ENCODE measurements at regions not wholly inside any gene's neighbourhood (a gene's known extent, or its start where the extent isn't known, plus 50 kb on each side); places are given as distances from the start of the nearest gene placed in this dataset.

GRCh38 chr1:98172578-98172977, 251.7 kb upstream of the DPYD start:
- TF ChIP-seq EGR1 (IDR thresholded peaks at IDR 0.05) (no peak), ZBTB7A (IDR thresholded peaks at IDR 0.05; ENCODE audit: low read depth) (no peak), FOXM1 (IDR thresholded peaks at IDR 0.05; ENCODE audit: borderline replicate concordance, low read depth) (no peak), CEBPB (IDR thresholded peaks at IDR 0.05) (no peak), EP300 (IDR thresholded peaks at IDR 0.05; ENCODE audit: borderline replicate concordance) (no peak), TEAD4 (IDR thresholded peaks at IDR 0.05) (no peak), YY1 (IDR thresholded peaks at IDR 0.05; ENCODE audit: low read depth) (no peak), TAF1 (IDR thresholded peaks at IDR 0.05; ENCODE audit: low read depth) (no peak), MAX (IDR thresholded peaks at IDR 0.05) (no peak), NFIC (IDR thresholded peaks at IDR 0.05) (no peak), CREB1 (IDR thresholded peaks at IDR 0.05; ENCODE audit: low read depth) (no peak), TCF12 (IDR thresholded peaks at IDR 0.05; ENCODE audit: low read depth) (no peak), REST (IDR thresholded peaks at IDR 0.05; ENCODE audit: low read depth) (no peak), RAD21 (IDR thresholded peaks at IDR 0.05; ENCODE audit: low read depth) (no peak), USF1 (IDR thresholded peaks at IDR 0.05) (no peak)

- TF ChIP-seq TCF12 (IDR thresholded peaks at IDR 0.05; ENCODE audit: low read depth) (no peak), REST (IDR thresholded peaks at IDR 0.05; ENCODE audit: low read depth) (no peak), RAD21 (IDR thresholded peaks at IDR 0.05; ENCODE audit: low read depth) (no peak), TEAD4 (IDR thresholded peaks at IDR 0.05) (no peak), FOXM1 (IDR thresholded peaks at IDR 0.05; ENCODE audit: borderline replicate concordance, low read depth) (no peak), CREB1 (IDR thresholded peaks at IDR 0.05; ENCODE audit: low read depth) (no peak), YY1 (IDR thresholded peaks at IDR 0.05; ENCODE audit: low read depth) (no peak), EP300 (IDR thresholded peaks at IDR 0.05; ENCODE audit: borderline replicate concordance) (no peak), NFIC (IDR thresholded peaks at IDR 0.05) (no peak), CEBPB (IDR thresholded peaks at IDR 0.05) (no peak)
Measured at GRCh38 chr1:98172022-98172421, 251.2 kb upstream of the DPYD start.

- TF ChIP-seq ZBTB7A (IDR thresholded peaks at IDR 0.05; ENCODE audit: low read depth) (no peak), USF1 (IDR thresholded peaks at IDR 0.05) (no peak), CREB1 (IDR thresholded peaks at IDR 0.05; ENCODE audit: low read depth) (no peak), TAF1 (IDR thresholded peaks at IDR 0.05; ENCODE audit: low read depth) (no peak), MAX (IDR thresholded peaks at IDR 0.05) (no peak), NFIC (IDR thresholded peaks at IDR 0.05) (no peak), REST (IDR thresholded peaks at IDR 0.05; ENCODE audit: low read depth) (no peak), CEBPB (IDR thresholded peaks at IDR 0.05) (no peak), EGR1 (IDR thresholded peaks at IDR 0.05) (no peak), TEAD4 (IDR thresholded peaks at IDR 0.05) (no peak), TCF12 (IDR thresholded peaks at IDR 0.05; ENCODE audit: low read depth) (no peak), RAD21 (IDR thresholded peaks at IDR 0.05; ENCODE audit: low read depth) (no peak), FOXM1 (IDR thresholded peaks at IDR 0.05; ENCODE audit: borderline replicate concordance, low read depth) (no peak), EP300 (IDR thresholded peaks at IDR 0.05; ENCODE audit: borderline replicate concordance) (no peak), YY1 (IDR thresholded peaks at IDR 0.05; ENCODE audit: low read depth) (no peak)
Measured at GRCh38 chr1:98164509-98164908, 243.7 kb upstream of the DPYD start.

GRCh38 chr1:98157524-98158313, 236.9 kb upstream of the DPYD start:
- TF ChIP-seq REST (IDR thresholded peaks at IDR 0.05; ENCODE audit: low read depth) (no peak), RAD21 (IDR thresholded peaks at IDR 0.05; ENCODE audit: low read depth) (no peak), TAF1 (IDR thresholded peaks at IDR 0.05; ENCODE audit: low read depth) (no peak), MAX (IDR thresholded peaks at IDR 0.05) (no peak), TCF12 (IDR thresholded peaks at IDR 0.05; ENCODE audit: low read depth) (no peak), USF1 (IDR thresholded peaks at IDR 0.05) (no peak), NFIC (IDR thresholded peaks at IDR 0.05) (no peak), CEBPB (IDR thresholded peaks at IDR 0.05) (no peak), ZBTB7A (IDR thresholded peaks at IDR 0.05; ENCODE audit: low read depth) (no peak), TEAD4 (IDR thresholded peaks at IDR 0.05) (no peak)

All from Ishikawa (cell line).